GM18508 (cell line): ENCODE measurements at regions not wholly inside any gene's neighbourhood (a gene's known extent, or its start where the extent isn't known, plus 50 kb on each side); places are given as distances from the start of the nearest gene placed in this dataset.
"Not testable (repeated sequence)": the region's sequence is repeated elsewhere in the genome, so short reads cannot be mapped to it uniquely, and the experiment has no call there.

Source experiments
- ATAC-seq: cut with Tn5 transposase; IDR thresholded peaks from one replicate; pipeline ENCODE4 v1.9.1; 2021; ENCODE audit warnings: moderate number of reproducible peaks; ENCODE audit not compliant: insufficient read depth, unreplicated experiment

DNA sequence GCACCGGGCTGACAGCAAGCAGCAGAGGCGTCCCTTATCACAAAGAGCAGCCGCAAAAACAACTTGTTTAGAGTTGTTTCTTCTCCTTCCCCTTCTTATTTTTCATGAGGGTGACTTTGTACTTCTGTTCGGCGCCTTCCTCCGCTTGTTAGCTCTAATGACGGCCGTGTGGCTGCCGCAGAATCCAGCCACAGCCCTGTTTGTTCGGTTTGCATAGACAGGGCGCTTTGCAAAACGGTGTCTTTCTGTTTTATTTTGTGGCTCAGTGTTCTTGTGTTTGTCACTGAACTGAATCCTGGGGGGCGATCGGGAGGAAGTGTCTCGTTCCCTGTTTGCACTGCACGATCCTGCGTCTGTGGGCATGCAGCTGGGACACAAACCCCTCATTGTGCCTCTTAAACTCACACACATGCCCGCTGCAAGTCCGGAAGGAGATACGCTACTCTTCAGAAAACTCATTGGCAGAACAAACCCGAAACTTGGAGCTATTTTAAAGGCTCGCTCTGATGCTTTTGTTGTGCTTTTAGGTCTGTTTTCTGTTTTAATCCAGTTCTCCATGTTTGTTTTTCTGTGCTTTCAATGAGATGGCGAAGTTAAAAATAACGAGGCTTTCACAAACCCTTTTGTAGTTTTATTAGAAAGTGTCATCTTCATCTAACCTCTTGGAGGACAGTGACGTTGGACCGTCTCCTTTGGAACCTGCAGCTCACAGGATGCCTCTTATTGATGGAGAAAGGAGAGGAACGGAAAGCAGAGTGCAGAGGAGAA lies 213.9 kb downstream of the IRX2 start:
- no peak for ATAC-seq

DNA sequence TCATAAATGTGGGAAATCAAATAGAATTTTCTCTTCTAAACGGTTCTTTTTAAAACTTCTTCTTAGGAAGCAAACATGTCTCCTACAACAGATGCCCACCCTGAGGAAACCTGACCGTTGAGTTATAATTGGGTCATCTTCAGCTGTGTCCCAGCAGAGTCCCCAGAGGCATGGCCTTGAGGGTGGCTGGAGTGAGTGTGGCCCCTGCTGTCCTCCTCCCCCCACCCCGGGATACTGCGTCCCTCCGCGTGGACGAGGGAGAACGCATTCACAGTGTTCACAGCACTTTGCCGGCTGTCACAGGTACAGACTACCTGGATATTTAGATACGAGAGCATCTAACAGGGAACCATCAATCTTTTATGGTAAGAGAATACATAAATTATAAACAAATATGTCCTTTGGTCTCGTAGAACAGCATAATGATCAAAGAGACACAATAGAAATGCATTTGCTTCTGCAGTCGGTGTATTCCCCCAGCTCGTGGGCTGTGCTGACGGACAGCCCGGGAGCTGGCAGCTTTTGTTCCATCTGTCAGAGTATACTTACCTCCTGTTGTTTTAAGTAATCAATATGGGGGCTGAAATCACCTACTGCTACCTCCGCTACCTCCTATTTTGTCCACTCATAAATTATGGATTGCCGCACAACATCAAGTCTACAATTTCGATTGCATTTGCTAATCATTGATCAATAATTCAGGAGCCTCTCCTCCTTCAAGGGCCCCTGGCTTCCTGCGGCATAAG lies 214.7 kb downstream of the IRX2 start:
- ATAC-seq, result no peak

DNA sequence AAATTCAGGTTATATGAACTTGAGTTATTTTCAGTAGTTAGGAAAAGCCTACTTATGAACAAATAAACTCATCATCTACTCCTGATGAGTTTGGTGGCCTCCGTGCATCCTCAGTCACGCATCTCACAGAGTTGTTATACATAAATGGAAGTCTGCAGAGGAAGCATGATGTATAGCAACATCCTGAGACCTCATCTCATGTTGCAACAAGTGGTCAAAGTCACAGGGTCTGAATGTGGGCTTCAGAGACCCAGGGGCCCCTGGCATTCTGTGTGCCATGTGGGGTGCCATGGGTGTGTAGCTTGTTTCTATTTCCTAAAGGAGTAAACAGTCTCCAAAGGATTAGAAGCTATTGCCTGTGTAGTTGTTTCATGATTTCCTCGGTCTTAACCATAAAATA lies 216.5 kb downstream of the IRX2 start:
- ATAC-seq, result no peak

DNA sequence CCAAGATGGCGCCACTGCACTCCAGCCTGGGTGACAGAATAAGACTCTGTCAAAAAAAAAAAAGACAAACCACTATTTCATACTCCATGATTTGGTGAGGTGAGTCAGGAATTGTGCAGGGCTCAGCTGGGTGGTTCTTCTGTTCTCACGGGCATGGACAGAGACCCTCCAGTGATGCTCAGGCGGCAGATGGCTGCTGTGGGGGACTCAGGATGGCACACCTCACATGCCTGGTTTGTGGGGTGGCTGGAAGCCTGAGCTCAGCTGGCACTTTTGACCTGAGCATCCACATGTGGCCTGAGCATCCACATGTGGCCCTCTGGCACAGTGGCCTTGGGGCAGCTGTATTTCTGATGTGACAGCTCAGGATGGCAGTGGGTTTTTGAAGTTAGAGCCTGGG lies 217.2 kb downstream of the IRX2 start:
- ATAC-seq, result no peak

DNA sequence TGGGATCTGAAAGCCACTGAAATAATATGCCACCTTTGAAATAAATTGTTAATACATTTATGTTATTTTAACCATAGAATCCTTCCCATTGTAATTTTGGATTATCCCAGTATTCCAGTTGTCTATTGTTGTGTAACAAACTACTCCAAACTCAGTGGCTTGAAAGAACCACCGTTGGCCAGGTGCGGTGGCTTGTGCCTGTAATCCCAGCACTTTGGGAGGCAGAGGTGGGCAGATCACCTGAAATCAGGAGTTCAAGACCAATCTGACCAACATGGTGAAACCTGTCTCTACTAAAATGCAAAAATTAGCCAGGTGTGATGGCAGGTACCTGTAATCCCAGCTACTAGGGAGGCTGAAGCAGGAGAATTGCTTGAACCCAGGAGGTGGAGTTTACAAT lies 217.6 kb downstream of the IRX2 start:
- not testable (repeated sequence) for ATAC-seq

DNA sequence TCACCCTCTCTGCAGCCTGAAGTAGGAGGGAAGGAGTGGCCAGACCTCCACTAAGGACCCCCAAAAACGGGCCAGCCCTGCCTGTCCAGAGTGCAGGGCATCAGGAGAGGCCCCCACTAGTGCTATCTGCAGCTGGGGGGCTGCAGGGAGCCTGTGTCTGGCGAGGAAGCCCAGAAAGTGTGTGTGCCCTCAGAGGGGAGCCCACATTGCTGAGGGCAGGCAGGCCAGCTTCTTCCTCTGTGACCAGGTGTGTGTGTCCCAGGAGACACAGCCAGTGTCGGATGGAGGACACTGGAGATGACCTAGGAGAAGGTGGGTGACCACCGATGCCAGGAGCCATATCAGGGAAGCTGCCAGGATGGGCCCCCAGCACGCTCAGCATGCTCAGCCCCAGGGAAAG lies 218.7 kb downstream of the IRX2 start:
- no peak for ATAC-seq

DNA sequence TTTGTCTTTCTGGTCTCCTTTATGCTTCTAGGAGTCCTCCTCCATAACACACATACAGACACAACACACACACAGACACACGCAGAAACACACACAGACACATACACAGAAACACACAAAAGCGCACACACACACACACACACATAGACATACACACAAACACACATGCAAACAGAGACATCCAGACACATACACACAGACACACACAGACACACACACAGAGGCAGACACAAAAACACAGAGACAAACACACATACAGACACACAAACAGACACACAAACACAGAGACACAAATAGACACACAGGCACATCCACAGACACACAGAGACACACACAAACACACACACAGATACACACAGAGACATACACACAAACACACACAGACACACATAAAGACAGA lies 220.2 kb downstream of the IRX2 start:
- ATAC-seq, result no peak

DNA sequence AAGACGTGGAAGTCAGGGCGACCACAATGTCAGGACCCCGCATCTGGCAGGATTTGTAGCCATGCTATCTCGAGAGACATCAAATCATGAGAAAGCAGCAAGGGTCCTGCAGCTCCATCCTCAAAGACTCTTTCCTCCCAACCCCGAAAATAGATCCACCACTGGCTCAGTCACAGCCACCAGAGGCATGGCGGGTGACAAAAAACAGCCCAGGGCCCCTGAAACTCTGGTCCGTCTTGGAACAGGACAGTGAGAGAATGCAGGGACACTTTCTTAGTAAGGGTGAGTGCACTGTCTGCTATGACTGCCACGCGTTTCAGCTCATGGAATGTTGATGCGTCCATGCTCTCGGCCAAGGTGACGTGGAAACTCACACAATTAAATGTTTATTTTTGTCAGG lies 220.9 kb downstream of the IRX2 start:
- ATAC-seq, result no peak

DNA sequence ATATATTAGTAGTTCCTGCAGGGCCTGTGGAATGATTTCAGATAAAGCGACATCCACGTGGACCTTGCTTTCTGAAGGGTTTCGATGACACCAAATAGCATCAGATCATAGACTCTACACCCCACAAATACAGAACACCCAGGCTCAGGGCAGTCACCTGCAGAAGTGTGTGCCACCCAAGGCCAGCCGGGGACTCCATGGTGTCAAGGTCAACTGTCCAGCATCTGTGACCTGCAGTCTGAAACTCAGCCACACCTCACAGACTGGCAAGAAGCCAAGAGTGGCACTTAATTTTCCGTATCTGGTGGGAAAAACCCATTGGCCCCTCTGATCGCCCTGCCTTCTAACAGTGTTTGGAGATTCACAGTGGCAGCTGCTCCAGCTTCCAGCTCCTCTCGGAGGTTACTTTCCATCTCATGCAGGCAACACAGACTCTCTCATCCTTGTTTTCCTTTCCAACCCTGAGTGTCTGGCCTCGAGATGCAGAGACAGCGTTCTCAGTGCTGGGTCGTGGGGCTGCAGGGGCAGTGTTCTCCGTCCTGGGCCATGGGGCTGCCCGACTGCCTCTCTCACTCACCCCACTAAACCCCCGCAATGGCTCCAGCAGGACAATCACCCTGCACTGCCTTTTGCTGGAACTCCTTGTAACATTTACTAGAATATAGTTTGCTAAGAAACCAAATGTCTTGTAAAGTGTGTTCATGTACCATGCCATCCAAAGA lies 221.9 kb downstream of the IRX2 start:
- no peak for ATAC-seq

DNA sequence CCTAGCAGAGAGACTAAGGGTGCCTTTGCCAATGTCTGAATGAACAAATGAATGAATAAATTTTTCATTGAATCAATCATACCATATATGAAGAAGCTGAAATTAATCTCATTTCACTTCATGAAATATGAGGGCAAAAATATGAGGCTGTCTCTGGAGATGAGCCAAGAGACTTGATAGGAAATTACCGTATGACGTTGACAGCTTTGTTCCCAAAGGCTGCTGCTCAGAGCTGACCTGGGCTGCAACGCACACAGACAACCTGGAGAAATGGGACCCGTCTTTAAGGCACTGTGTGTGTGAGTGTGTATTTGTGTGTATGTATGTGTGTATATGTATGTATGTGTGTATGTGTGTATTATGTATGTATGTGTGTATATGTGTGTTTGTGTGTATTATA lies 226.1 kb downstream of the IRX2 start:
- ATAC-seq, result no peak

DNA sequence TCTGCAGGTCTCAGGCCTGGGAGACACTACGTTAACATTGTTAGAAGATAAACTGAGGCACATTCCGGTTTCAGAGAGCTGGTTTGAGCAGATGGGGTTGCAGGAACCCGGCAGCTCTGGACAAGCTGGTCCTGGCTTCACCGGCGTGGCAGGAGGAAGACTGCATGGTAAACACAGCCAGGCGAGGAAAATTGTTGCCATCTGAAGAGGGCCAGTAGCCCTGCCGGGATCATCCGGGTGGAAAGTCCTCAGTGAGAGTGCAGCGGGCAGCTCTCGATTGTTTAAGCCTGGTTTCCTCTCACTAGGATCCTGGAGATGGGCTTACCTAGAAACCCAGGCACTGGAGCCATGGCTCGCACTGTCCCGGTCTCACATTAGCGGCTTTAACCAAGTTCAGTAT lies 226.9 kb downstream of the IRX2 start:
- no peak for ATAC-seq

DNA sequence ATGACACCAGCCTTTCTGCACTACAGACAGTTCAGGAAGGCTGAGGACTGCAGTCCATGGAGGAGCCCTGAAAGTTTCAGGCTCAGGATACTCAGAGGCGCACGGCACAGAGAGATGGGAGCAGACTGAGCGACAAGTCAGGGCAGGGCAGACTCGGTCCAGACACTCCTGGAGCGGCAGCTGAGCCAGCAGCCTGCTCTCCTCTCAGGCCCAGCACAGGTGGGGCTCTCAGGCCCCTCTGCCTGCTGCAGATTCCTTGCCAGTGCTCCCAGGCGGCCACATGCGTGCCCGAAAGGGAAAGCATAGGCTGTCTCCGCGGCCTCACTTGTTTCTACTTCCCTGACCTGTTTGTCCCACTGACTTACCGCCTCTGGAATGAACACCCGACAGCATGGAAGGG lies 228.3 kb downstream of the IRX2 start:
- no peak for ATAC-seq

DNA sequence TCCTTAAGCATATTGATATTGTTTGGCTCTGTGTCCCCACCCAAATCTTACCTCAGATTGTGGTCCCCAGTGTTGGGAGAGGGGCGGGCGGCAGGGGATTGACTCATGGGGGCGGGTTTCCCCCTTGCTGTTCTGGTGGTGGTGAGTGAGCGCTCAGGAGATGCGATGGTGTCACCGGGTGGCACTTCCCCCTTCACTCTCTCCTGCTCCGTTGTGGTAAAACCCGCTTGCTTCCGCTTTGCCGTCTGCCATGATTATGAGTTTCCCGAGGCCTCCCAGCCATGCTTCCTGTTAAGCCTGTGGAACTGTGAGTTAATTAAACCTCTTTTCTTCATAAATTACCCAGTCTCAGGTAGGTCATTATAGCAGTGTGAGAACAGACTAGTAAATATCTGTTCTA lies 229.1 kb downstream of the IRX2 start:
- no peak for ATAC-seq

DNA sequence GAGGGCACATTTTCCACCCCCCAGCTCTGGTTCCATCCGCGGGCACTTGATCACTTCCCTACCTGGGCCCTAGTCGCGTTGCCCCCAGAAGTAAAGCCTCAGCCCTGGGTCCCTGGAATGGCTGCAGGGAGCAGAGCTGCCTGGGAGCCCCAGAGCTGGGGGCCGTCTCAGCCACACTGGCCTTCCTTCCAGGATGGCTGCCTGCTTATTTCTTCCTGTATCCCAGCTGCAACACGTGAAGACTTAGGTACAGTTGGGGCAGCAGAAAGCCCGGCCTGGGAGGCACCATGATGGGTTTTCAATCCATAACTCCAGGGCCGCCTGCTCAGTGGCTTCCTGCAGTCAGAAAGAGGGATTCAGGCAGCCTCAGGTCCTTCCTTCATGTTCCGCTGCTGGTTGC lies 232.3 kb downstream of the IRX2 start:
- no peak for ATAC-seq

DNA sequence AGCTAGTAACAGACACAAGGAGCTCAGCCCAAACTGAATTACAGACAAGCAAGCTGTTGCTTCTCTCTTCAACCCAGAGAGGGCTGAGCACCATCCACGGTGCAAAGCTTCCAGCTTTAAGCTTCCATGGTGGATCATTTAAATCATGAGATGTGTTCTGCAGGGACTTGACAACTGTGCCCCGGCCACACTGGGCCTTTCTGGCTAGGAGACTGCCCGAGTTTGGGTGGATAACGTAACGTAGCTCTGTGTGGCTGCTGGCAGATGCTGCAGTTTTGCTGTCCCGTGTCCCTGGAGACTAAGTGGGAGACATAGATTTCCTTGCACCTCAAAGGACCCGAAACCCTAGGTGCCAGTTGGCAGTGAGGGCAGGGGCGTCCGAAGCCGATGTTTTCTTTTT lies 234.0 kb downstream of the IRX2 start:
- ATAC-seq, result no peak

DNA sequence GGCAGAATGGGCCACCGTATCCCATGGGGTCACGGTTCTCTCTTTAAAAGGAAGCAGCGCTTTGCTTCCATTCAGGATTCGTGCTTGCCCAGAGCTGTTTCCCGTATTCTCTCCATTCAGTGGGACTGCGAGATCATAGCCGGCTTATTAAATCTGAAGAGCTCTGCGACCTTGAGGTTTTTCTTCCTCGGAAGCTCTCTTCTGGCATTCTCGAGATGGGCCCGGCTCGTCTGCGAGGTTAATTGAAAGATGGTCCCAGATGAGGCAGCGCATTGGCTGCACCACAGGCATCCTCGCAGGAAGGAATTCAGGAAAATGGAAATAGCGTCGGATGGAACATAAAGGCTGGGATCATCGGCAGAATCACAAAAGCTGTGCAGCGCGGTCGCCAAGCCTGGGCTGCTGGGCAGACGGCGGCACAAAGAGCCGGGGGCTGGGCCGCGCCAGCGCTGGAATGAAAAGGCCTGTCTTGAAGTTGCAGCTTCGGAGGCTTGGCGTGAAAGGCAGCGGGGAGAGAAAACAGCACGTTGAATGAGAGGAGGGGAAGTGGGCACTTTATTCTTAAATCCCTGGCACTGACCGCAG lies 236.2 kb downstream of the IRX2 start:
- ATAC-seq, result no peak

DNA sequence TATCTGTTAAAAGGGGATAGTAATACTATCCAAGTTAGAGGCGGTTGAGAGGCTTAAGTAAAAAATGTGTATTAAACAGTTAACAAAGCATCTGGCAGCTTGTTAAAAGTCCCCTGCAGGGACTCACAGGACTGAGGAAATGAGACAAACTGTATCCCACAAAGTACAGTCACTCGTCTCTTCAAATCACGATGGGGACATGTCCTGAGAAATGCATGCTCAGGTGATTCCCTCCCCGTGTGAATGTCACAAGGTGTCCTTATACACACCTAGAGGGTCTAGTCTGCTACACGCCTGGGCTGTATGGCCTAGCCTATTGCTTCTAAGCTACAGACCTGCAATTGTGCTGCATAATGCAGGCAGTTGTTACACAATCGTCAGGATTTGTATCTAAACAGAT lies 237.0 kb downstream of the IRX2 start:
- ATAC-seq, result no peak

DNA sequence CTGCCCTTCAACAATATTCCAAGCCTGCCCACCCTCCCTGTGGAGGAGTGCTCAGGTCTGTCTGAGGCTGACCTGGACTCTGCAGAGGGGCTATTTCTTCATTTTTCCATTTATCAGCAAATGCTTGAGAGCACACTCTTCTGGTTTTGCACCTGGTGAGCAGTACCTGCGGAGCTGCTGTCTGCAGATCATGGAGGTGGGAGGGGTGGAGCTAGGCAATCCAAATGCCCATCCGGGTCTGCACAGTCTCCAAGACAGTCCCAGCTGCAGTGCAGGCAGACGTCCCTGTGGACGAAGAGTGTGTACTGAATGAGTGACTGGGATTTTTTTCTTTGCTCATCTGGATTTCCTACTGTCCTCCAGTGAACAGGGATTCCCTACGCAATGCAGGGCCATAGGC lies 239.8 kb downstream of the IRX2 start:
- ATAC-seq, result no peak

DNA sequence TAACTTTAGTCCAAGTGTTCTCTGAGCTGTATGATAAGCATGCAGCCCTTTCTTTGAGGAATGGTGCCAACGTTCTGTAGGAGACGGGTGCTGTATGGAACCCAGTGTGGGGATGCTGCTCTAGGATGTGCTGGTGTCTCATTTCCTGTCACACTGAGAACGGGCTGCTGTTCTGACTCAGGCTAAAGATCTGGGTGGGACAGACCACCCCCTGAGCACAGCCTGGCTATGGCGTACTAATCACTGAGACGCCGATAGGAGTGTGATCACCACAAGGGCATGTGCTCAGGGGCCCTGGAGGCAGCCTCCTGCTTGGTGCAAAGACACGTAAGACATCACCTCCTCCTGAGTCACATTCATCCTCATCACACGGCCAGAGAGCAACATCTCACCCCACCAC lies 240.4 kb downstream of the IRX2 start:
- ATAC-seq, result no peak

DNA sequence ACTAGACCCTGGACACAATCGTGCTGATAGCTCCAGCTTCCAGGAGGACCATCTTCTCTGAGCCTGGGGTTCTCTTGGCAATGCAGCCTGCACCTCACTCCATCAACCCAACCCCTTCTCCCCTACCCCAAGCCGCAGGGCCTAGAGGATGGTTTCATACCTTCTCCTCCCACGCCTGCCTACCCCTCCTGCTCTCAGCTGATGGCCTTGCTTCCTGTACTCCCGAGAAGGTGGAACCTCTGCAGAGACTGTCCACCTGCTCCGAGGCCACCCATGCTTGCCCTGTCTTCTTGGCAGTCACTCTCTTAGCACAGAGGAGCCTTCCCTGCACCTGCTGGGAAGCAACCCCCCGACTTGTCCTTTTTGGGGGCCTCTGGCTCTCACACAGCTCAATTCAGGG lies 241.9 kb downstream of the IRX2 start:
- no peak for ATAC-seq

DNA sequence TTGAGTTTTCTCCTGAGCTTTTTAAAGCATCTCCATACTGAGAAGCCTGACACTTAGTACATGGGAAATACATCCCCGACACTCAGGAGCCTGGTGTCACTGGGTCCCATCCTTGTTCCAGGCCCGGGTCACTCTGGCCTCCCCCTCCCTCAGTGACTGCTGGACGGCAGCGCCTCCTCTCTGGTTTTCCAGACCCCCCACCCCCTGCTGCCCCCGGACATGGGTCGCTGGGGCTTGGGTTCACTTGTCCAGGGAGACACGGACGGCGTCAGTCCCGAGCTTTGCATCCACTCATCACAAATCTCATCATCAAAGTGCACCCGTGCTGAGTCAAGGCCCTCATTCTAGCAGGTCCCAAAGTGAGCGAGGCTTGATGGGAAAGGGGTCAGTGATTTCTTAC lies 243.0 kb downstream of the IRX2 start:
- ATAC-seq, result no peak
